T47D (cell line): ENCODE measurements at regions not wholly inside any gene's neighbourhood (a gene's known extent, or its start where the extent isn't known, plus 50 kb on each side); places are given as distances from the start of the nearest gene placed in this dataset.
"Not testable (repeated sequence)": the region's sequence is repeated elsewhere in the genome, so short reads cannot be mapped to it uniquely, and the experiment has no call there.

Experiments used
- DNase-seq, 2 experiments: peaks; one replicate each; pipeline versions ENCODE4 v3.0.0 to v3.0.0-alpha.2; 2011 to 2012; ENCODE audit warnings: low read depth in 1 of 2, low spot score in 1 of 2
- in situ Hi-C: cut with HindIII; loops from 2 replicates; pipeline ENCODE4 v1.10.0; 2016; ENCODE audit warnings: low sequenced_read_pairs, low pct_unique_long_range_greater_than_20kb

DNA sequence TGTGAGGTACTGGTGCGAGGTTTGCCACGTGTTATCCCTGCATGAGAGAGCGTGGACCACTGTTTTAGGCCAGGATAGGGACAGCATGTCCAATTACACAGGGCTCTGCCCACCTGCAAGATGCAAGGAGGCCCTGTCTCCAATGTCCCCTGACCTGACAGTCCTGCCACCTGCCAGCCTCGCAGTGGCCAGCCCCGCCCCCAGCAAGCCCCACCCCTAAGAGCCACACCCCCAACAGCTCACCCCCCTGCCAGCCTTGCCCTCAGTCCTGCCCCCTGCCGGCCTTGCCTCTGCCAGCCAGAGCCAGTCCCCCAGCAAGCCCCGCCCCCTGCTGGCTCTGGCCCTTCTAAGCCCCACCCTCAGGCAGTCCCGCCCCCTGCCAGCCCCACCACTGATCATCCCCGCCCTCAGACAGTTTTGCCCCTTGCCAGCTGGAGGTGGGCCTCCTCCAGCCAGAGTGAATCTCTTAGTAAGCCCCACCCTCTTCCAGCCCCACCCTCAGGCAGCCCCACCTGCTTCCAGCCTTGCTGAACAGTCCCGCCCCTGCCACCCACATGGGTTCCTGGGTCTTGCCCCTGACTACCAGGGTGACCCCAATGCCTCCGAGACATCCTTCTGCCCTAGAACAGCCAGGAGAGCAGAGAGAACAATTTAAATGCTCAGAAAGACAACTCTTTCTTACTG, 62.3 kb upstream of the DPP6 start:
- in situ Hi-C loops, DNase-seq: not testable (repeated sequence)

DNA sequence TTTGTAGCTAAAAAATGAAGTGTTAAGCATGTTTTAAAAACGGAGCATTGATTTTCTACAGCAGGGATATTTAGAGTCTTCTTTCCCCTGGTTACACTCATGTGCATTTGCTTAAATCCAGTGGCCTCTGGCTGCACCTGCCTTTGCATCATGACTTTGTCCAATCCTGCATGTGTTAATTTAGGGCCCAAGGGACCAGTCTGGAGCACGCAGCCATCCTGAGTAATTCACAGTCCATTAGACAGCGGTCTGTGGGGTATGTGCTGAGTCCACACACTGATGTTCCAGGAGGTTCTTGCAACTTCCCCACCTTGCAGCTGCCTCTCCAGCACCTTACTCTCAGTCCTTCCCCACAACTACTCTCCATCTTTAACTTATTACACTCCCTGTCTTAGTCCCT, 60.7 kb upstream of the DPP6 start:
- DNase-seq, in situ Hi-C loops: not testable (repeated sequence)

DNA sequence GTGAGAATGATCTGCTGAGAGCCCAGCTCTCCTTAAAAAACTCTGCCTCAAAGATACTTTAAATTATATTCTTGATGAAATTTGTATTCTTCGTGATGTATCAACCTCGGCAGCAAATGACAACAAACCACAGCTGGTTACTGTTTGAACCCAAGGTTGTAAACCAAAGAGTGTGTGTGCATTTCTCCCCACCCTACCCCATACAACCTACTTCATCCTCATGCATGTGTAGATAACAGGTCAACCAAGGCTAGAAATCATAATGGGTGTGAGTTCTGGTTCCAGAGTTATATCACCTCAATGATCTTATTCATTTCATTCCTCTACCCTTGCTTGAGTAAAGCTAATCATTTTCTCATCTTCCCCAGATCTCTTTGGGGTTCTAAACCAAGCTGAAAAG, 58.8 kb upstream of the DPP6 start:
- DNase-seq, in situ Hi-C loops: not testable (repeated sequence)

DNA sequence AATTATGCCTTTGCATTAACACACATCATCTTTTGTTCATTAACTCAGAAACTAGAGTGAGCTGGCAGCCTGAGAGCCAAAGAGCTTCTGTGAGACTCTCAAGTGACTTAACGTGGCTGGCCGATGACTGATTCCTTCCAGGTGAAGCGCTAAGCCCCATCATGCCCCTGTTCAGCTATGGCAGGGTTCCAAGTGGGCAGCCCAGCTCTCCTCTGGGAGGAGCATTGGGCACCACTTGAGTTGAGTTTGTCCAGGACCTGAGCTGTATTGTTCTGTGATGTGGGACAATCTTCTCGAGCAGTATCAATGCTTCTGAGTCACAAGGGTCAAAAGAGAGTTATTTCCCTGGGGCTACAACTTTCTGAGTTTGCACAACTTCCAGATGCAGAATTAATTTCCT, 53.3 kb upstream of the DPP6 start:
- DNase-seq, in situ Hi-C loops: not testable (repeated sequence)
